Choroid plexus epithelial cell (primary cell): ENCODE measurements at regions not wholly inside any gene's neighbourhood (a gene's known extent, or its start where the extent isn't known, plus 50 kb on each side); places are given as distances from the start of the nearest gene placed in this dataset.

Experiments
- DNase-seq: peaks from one replicate; pipeline ENCODE4 v3.0.0-alpha.2; 2010; ENCODE audit warnings: low read depth
- H3K4me3 ChIP-seq: 2 replicates; pipeline ENCODE4 v1.5.1; 2011; ENCODE audit warnings: low read depth, mild to moderate bottlenecking, control low read depth, low read length, moderate library complexity
- TF ChIP-seq, protein P1 (sequence below): conservative IDR thresholded peaks from 2 replicates; pipeline ENCODE4 v1.5.1; 2011; ENCODE audit warnings: low read depth, mild to moderate bottlenecking, control low read depth, inconsistent platforms, low read length, moderate library complexity

DNA sequence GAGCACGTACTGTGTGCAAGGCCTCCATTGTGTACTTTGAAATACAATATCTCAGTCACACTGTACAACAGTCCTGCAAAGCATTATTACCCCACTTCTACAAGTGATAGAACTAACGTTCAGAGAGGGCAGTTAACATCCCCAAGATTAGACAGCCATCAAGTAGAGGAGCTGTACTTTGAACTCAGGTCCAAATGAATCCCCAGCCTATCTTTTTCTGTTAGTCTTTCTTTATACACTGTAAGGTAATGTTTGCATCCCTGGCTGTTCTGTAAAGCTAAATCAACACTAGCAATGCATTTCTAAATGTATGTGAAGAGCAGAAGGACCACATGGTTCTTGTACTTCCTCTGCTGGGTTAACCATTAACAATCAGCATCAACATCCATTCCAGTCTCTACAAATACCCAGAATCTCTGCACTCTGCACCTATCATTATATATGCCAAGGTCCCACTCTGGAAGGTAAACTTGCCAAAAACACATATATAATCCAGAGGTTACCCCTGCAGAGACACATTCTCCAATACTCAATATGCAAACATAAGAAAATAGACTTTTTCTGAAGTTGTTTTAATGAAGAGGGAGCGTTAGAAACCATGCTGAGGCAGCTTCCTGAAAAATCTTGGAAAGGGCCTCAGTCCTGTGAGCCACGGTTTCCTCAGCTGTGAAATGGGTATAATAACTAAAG, 182.3 kb downstream of the MZT1 start:
- TF ChIP-seq, protein P1, sequence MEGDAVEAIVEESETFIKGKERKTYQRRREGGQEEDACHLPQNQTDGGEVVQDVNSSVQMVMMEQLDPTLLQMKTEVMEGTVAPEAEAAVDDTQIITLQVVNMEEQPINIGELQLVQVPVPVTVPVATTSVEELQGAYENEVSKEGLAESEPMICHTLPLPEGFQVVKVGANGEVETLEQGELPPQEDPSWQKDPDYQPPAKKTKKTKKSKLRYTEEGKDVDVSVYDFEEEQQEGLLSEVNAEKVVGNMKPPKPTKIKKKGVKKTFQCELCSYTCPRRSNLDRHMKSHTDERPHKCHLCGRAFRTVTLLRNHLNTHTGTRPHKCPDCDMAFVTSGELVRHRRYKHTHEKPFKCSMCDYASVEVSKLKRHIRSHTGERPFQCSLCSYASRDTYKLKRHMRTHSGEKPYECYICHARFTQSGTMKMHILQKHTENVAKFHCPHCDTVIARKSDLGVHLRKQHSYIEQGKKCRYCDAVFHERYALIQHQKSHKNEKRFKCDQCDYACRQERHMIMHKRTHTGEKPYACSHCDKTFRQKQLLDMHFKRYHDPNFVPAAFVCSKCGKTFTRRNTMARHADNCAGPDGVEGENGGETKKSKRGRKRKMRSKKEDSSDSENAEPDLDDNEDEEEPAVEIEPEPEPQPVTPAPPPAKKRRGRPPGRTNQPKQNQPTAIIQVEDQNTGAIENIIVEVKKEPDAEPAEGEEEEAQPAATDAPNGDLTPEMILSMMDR: no peak
- no peak overlapping the region for H3K4me3 ChIP-seq
- DNase-seq: no peak

- TF ChIP-seq, protein P1: no peak
These were observed 183.4 kb downstream of the MZT1 start for GRCh38 chr13:72544042-72544441.

DNA sequence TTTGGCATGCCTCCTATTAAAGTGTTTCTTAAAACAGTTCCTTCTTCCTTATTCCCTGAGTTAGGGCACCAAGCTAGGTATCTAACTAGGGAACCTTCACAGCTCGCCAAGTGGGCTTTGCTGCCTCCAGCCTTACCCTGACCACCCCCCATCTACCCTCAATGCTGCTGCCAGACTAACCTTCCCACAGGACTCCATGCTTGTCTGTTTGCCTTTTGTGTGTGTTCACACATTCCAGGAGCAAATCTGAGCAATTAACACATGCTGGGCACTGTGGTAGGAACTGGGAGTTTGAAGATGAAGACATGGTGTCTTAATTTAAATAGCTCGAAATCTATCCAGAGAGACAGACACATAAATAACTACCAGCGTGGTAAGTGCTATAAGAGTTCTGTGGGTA, 185.2 kb downstream of the MZT1 start:
- TF ChIP-seq, protein P1: no peak
- DNase-seq: no peak

More at GRCh38 chr13:72544042-72544441, 183.4 kb downstream of the MZT1 start:
- DNase-seq: no peak
- H3K4me3 ChIP-seq: no peak overlapping the region

DNA sequence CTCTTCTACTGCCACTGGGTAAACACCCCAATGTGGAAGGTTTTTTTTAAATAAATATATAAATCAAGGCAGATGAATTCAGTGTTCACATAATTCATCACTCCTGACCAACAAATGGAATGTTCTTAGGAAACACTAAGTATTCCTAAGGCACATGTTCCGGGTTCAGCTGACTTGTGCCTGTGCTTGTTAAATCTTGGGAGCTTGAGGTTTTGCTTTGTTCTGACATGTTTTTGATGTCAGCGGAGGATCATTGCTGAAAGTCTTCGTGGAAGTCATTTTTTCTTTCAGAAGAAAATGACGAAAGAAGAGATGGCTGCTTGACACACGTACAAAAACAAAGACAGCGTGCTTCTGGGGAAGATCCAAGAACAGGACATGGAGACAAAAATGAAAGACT, 185.8 kb downstream of the MZT1 start:
- DNase-seq: no peak
- no peak overlapping the region for H3K4me3 ChIP-seq
- TF ChIP-seq, protein P1: no peak

More for the DNA sequence above, 185.2 kb downstream of the MZT1 start:
- H3K4me3 ChIP-seq: no peak overlapping the region

DNA sequence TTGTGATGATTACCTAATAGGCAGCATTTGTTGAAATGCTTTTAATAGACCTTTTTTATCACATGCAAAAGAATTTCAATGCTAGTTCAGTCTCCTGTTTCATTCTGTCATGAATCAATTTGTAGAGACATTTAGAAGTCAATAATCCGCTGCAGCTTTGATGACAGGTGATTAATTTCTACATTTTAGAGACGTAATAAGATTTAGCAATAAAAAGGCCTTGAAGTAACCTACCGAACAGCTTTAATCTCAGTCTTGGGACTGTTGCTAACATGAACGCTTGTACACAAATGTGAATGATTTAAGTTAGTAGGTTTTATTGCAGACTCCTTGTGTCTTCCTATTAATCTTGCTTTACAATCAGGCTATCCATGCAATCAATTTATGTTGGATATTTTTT, 186.5 kb downstream of the MZT1 start:
- DNase-seq: no peak
- TF ChIP-seq, protein P1: no peak
- H3K4me3 ChIP-seq: no peak overlapping the region

DNA sequence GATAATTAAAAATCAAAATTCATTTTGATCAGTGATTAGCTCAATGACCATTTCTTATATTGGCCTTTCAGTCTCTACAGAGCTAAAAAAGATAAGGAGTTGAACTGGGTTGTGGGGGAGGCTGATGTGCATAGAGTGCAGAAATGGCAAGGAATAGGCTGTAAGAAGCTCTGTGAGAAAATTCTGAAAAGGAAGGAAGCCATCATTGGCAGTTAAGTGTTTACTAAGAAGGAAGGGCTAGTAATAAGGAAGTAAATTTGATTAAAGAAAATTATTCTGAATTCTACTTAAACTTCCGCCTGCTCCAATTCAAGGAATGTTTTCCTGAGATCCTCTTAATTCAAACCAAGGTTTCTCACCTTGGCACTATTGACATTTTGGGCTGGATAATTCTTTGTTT, 187.5 kb downstream of the MZT1 start:
- H3K4me3 ChIP-seq: no peak overlapping the region
- TF ChIP-seq, protein P1: no peak
- no peak for DNase-seq

DNA sequence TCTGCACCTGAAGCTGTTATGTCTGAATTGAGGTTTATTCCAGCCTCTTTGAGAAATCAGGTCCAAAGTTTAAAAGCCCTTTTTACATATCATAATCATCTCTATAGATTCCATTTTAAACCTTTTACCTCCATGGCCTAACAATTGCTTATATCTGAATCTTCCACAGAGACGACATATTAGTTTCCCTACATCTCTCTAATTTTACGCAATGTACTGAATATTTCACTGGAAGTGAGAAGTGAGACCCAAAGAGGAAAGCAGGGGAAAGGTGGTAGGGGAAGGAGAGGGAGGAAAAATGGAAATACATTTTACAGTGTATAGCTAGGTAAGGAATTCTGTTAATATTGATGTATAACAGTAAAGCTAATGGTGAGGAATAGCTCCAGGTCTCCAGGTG, 189.6 kb downstream of the MZT1 start:
- no peak overlapping the region for H3K4me3 ChIP-seq
- TF ChIP-seq, protein P1: no peak
- DNase-seq: no peak
